ENCODE measurements at regions not wholly inside any gene's neighbourhood (a gene's known extent, or its start where the extent isn't known, plus 50 kb on each side); places are given as distances from the start of the nearest gene placed in this dataset.
"Not testable (repeated sequence)": the region's sequence is repeated elsewhere in the genome, so short reads cannot be mapped to it uniquely, and the experiment has no call there.

DNA sequence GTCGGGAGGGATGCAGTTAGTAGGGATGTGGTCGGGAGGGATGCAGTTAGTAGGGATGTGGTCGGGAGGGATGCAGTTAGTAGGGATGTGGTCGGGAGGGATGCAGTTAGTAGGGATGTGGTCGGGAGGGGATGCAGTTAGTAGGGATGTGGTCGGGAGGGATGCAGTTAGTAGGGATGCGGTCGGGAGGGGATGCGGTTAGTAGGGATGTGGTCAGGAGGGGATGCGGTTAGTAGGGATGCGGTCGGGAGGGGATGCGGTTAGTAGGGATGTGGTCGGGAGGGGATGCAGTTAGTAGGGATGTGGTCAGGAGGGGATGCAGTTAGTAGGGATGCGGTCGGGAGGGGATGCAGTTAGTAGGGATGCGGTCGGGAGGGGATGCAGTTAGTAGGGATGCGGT, 96.2 kb downstream of the BDH1 start:
- intact Hi-C loops (cut with DNase I); H3K27me3 ChIP-seq; H3K36me3 ChIP-seq; H3K4me1 ChIP-seq; ATAC-seq; H3K4me3 ChIP-seq; H3K27ac ChIP-seq; H3K9me3 ChIP-seq: not testable (repeated sequence)
- DNase-seq = peak; percentile 7

DNA sequence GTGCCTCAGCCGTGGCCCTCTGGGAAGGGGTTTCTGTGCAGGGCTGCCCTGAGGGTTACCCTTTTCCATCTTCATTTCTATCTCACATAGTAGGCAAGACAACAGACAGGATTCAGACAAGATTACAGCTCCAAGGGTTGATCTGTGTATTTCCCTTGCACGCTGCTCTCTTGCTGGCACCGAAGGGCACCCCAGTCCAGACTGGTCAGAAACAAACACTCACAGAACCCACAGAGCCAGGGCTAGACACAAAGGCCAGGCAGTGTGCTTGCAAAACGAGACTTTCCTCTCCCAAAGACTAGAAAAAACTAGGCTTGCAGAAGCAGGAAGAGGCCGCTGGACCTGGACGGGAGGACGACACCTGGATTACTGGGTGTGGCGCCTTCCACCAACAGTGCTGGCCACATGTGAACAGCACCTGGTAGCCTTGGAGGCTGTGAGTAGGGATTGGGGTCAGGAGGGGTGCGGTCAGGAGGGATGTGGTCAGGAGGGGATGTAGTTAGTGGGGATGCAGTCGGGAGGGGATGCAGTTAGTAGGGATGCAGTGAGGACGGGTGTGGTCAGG, 96.8 kb downstream of the BDH1 start:
- ATAC-seq (no peak), DNase-seq (peak; percentile 30)

DNA sequence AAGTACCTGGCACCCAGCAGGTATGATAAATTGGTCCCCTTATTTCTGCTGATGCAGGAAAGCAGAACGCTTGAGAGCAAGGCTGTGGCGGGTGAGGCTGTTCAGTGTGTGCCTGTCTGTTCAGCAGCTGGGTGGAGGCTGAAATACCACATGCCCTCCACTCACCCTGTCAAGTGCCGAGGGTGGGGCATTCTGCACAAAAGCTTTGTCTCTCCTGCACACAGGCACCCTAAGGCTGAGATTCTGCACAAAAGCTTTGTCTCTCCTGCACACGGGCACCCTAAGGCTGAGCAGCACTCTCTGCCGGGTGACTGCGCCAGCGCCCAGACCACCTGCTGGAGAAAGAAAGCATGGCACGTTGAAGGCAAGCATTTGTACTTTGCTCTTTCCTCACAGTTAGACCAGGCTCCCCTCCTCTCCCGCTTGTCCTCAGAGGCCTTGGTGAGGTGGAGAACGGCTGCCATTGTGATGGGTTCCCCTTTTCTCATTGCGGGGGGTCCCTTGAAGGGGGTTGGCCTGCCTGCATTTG, 97.5 kb downstream of the BDH1 start:
- peak; percentile 69 for ATAC-seq
- Histone ChIP-seq H3K27me3 (no peaks in the 10 kb centered on the region), H3K9me3 (no peaks in the 10 kb centered on the region), H3K4me3 (peak overlapping the region; percentile 8), H3K27ac (peak overlapping the region; percentile 4), H3K36me3 (no peaks in the 10 kb centered on the region), H3K4me1 (peaks cover 6% of the 10 kb centered on the region)
- intact Hi-C loops (cut with DNase I) = no loop called here
- peak; percentile 68 for DNase-seq
- TF ChIP-seq, protein P1, sequence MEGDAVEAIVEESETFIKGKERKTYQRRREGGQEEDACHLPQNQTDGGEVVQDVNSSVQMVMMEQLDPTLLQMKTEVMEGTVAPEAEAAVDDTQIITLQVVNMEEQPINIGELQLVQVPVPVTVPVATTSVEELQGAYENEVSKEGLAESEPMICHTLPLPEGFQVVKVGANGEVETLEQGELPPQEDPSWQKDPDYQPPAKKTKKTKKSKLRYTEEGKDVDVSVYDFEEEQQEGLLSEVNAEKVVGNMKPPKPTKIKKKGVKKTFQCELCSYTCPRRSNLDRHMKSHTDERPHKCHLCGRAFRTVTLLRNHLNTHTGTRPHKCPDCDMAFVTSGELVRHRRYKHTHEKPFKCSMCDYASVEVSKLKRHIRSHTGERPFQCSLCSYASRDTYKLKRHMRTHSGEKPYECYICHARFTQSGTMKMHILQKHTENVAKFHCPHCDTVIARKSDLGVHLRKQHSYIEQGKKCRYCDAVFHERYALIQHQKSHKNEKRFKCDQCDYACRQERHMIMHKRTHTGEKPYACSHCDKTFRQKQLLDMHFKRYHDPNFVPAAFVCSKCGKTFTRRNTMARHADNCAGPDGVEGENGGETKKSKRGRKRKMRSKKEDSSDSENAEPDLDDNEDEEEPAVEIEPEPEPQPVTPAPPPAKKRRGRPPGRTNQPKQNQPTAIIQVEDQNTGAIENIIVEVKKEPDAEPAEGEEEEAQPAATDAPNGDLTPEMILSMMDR (IDR thresholded peaks at IDR 0.05) = peak; percentile 43

More for the DNA sequence above, 96.8 kb downstream of the BDH1 start:
- H3K4me3 ChIP-seq = peak overlapping the region; percentile 8
- no peaks in the 10 kb centered on the region for H3K36me3 ChIP-seq
- no peaks in the 10 kb centered on the region for H3K27me3 ChIP-seq
- TF ChIP-seq, protein P1 (IDR thresholded peaks at IDR 0.05) = no peak
- no peaks in the 10 kb centered on the region for H3K9me3 ChIP-seq
- intact Hi-C loops (cut with DNase I) = no loop called here
- peak overlapping the region; percentile 4 for H3K27ac ChIP-seq
- H3K4me1 ChIP-seq = peaks cover 6% of the 10 kb centered on the region

DNA sequence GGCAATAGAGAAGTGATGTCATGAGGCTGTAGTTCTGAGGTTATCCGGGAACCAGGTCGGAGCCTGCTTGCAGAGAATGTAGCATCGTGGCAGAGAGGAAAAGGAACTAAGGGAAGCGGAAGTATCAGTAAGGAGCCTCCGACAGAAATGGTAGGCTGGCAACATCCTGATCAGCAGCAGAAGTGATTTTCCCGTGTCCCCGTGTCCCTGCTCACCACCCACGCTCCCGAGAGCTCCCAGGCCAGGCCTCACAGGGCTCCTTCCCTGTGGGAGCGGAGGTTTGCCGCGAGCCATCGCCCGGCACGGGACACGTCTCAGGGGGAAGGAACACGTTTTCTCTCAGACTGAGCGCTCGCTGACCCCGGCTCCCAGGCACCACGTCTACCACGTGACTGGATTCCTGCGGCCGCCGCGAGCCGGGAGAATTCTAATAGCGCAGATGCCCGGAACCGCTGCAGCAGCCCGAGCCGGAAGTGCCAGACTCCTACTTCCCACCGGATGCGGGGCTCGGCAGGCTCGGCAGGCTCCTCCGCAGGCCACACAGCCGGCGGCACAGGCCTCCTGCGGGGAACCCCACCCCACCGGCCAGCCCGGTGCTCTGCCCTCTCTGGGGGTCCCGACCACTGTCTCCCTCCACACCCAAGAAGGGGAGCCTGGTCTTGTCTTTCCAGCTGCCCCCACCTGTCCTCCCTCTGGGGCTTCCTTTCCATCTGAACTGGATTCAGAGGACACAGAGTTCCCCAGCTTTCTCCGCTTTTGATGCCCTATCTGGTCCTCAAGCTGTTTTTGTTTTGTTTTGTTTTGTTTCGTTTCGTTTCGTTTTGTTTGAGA, 99.3 kb downstream of the BDH1 start:
- DNase-seq (peak; percentile 93), ATAC-seq (peak; percentile 93)
- TF ChIP-seq, protein P1 (IDR thresholded peaks at IDR 0.05) = no peak
- Histone ChIP-seq H3K36me3 (no peaks in the 10 kb centered on the region), H3K9me3 (no peaks in the 10 kb centered on the region), H3K4me1 (peaks cover 6% of the 10 kb centered on the region), H3K4me3 (peak overlapping the region; percentile 65), H3K27ac (peak overlapping the region; percentile 80), H3K27me3 (no peaks in the 10 kb centered on the region)
- intact Hi-C loops (cut with DNase I) = no loop called here

DNA sequence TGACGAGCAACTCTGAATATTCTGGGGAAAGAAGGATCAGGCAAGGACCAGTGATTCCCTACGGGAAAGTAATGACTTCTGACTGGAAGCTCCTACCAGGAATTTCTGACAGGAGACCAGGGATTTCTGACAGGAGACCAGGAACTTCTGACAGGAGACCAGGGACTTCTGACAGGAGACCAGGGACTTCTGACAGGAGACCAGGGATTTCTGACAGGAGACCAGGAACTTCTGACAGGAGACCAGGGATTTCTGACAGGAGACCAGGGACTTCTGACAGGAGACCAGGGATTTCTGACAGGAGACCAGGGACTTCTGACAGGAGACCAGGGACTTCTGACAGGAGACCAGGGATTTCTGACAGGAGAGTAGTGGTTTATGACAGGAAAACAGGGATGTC, 100.9 kb downstream of the BDH1 start:
- H3K27ac ChIP-seq; H3K27me3 ChIP-seq; H3K4me3 ChIP-seq; intact Hi-C loops (cut with DNase I); H3K4me1 ChIP-seq; H3K9me3 ChIP-seq; H3K36me3 ChIP-seq; ATAC-seq: not testable (repeated sequence)
- peak; percentile 1 for DNase-seq

DNA sequence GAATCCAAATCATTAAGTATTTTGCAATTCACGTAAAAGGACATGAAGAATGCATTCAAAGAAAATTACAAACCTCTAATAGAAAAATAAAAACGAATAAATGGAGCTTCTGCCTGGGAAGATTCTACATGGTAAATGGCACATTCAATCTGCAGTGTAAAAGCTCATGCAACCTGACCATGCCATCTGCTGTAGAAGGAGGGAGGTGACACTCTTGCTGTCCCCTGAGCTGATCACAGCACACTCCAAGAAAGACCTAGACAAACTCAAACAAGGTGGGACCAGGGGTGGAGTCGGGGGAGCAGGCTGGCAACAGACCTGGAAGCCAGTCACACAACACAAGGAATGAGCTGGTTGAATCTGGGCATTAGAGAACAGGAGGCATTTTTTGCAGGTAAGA, 101.8 kb downstream of the BDH1 start:
- ATAC-seq (no peak), DNase-seq (peak; percentile 41)
- TF ChIP-seq, protein P1 (IDR thresholded peaks at IDR 0.05) = no peak
- intact Hi-C loops (cut with DNase I) = no loop called here
- Histone ChIP-seq H3K27me3 (no peaks in the 10 kb centered on the region), H3K4me3 (no peak overlapping the region), H3K9me3 (no peaks in the 10 kb centered on the region), H3K27ac (no peak overlapping the region), H3K4me1 (peaks cover 6% of the 10 kb centered on the region), H3K36me3 (no peaks in the 10 kb centered on the region)

Data from upper lobe of right lung (tissue), 1 donor.